SK-N-MC (cell line): ENCODE measurements at regions not wholly inside any gene's neighbourhood (a gene's known extent, or its start where the extent isn't known, plus 50 kb on each side); places are given as distances from the start of the nearest gene placed in this dataset.
"Not testable (repeated sequence)": the region's sequence is repeated elsewhere in the genome, so short reads cannot be mapped to it uniquely, and the experiment has no call there.

ENCODE experiments used
- DNase-seq: peaks from one replicate; pipeline ENCODE4 v3.0.0-alpha.2; 2011; ENCODE audit warnings: low read depth, low spot score
- H3K27ac ChIP-seq: fragments of 200-600 bp; sonication (generic); 2 replicates; pipeline ENCODE4 v1.5.1; 2016; ENCODE audit warnings: mixed run types
- H3K36me3 ChIP-seq: fragments of 200-600 bp; sonication (generic); 2 replicates; pipeline ENCODE4 v1.6.1; 2017; ENCODE audit warnings: antibody characterized with exemption, low read length, mixed read lengths; ENCODE audit not compliant: insufficient read depth
- H3K4me3 ChIP-seq: fragments of 200-600 bp; sonication (generic); 2 replicates; pipeline ENCODE4 v1.5.1; 2016
- H3K9ac ChIP-seq: fragments of 200-600 bp; sonication (generic); 2 replicates; pipeline ENCODE4 v1.8.0; 2017; ENCODE audit warnings: mixed run types, mixed read lengths; ENCODE audit not compliant: insufficient read length
- H3K9me3 ChIP-seq: fragments of 200-600 bp; sonication (generic); 2 replicates; pipeline ENCODE4 v1.6.1; 2017; ENCODE audit warnings: low read depth, mild to moderate bottlenecking, antibody characterized with exemption, low read length, moderate library complexity, mixed read lengths
- EZH2 ChIP-seq: fragments of 200-600 bp; sonication (generic); IDR thresholded peaks from one replicate; pipeline ENCODE4 v1.6.1; 2017; ENCODE audit warnings: antibody characterized with exemption
- FOXP2 ChIP-seq: optimal IDR thresholded peaks from 2 replicates; pipeline ENCODE3; 2011; ENCODE audit warnings: mild to moderate bottlenecking, moderate library complexity; ENCODE audit not compliant: insufficient read depth; ENCODE audit errors: extremely low read length, control extremely low read depth
- POLR2AphosphoS5 ChIP-seq: IDR thresholded peaks from 2 replicates; pipeline ENCODE4 v1.6.1; 2012; ENCODE audit warnings: mild to moderate bottlenecking, low read depth, low read length, borderline replicate concordance

GRCh38 chr10:28400681-28401080 is 97.8 kb upstream of the MPP7 start:
- no peak for DNase-seq
- no peaks in the 10 kb centered on the region for H3K36me3 ChIP-seq
- H3K4me3 ChIP-seq, result no peak overlapping the region
- H3K27ac ChIP-seq, result no peak overlapping the region
- TF ChIP-seq EZH2, result no peak
- TF ChIP-seq POLR2AphosphoS5, result no peak
- no peak for TF ChIP-seq FOXP2
- no peaks in the 10 kb centered on the region for H3K9me3 ChIP-seq
- H3K9ac ChIP-seq, result no peak overlapping the region

- H3K4me3 ChIP-seq, H3K9me3 ChIP-seq, H3K36me3 ChIP-seq, H3K27ac ChIP-seq, DNase-seq, H3K9ac ChIP-seq: not testable (repeated sequence)
Measured at GRCh38 chr10:28402611-28403073, 99.8 kb upstream of the MPP7 start.

- no peak overlapping the region for H3K27ac ChIP-seq
- H3K9ac ChIP-seq, result no peak overlapping the region
- DNase-seq, result no peak
- H3K36me3 ChIP-seq, result no peaks in the 10 kb centered on the region
- H3K9me3 ChIP-seq, result no peaks in the 10 kb centered on the region
- H3K4me3 ChIP-seq, result no peak overlapping the region
- no peak for TF ChIP-seq POLR2AphosphoS5
- no peak for TF ChIP-seq EZH2
- TF ChIP-seq FOXP2, result no peak
Measured at GRCh38 chr10:28403090-28403489, 100.2 kb upstream of the MPP7 start.

GRCh38 chr10:28408237-28408777 is 105.4 kb upstream of the MPP7 start:
- no peak overlapping the region for H3K4me3 ChIP-seq
- no peak overlapping the region for H3K27ac ChIP-seq
- DNase-seq, result no peak
- H3K9me3 ChIP-seq, result no peaks in the 10 kb centered on the region
- no peaks in the 10 kb centered on the region for H3K36me3 ChIP-seq
- TF ChIP-seq FOXP2 (no peak), EZH2 (no peak), POLR2AphosphoS5 (no peak)
- H3K9ac ChIP-seq, result no peak overlapping the region

GRCh38 chr10:28410420-28411135 is 107.7 kb upstream of the MPP7 start:
- Histone ChIP-seq H3K4me3 (no peak overlapping the region), H3K9ac (no peak overlapping the region), H3K27ac (no peak overlapping the region), H3K9me3 (no peaks in the 10 kb centered on the region), H3K36me3 (no peaks in the 10 kb centered on the region)
- no peak for DNase-seq
- TF ChIP-seq POLR2AphosphoS5, result no peak
- TF ChIP-seq EZH2, result no peak
- no peak for TF ChIP-seq FOXP2

GRCh38 chr10:28411136-28411460 is 108.2 kb upstream of the MPP7 start:
- no peak overlapping the region for H3K27ac ChIP-seq
- no peak overlapping the region for H3K9ac ChIP-seq
- H3K36me3 ChIP-seq, result no peaks in the 10 kb centered on the region
- H3K4me3 ChIP-seq, result no peak overlapping the region
- DNase-seq, result no peak
- TF ChIP-seq POLR2AphosphoS5, result no peak
- TF ChIP-seq FOXP2, result no peak
- no peak for TF ChIP-seq EZH2
- H3K9me3 ChIP-seq, result no peaks in the 10 kb centered on the region

GRCh38 chr10:28411648-28412047 is 108.8 kb upstream of the MPP7 start:
- Histone ChIP-seq H3K4me3 (no peak overlapping the region), H3K36me3 (no peaks in the 10 kb centered on the region), H3K27ac (no peak overlapping the region), H3K9ac (no peak overlapping the region), H3K9me3 (no peaks in the 10 kb centered on the region)
- TF ChIP-seq EZH2, result no peak
- TF ChIP-seq POLR2AphosphoS5, result no peak
- TF ChIP-seq FOXP2, result no peak
- DNase-seq, result no peak

GRCh38 chr10:28418069-28418468 is 114.8 kb upstream of the WAC start:
- H3K9ac ChIP-seq, result no peak overlapping the region
- H3K9me3 ChIP-seq, result no peaks in the 10 kb centered on the region
- no peak for DNase-seq
- H3K27ac ChIP-seq, result no peak overlapping the region
- no peak overlapping the region for H3K4me3 ChIP-seq
- TF ChIP-seq POLR2AphosphoS5 (no peak), EZH2 (no peak), FOXP2 (no peak)
- no peaks in the 10 kb centered on the region for H3K36me3 ChIP-seq

GRCh38 chr10:28425422-28425821 is 107.5 kb upstream of the WAC start:
- no peaks in the 10 kb centered on the region for H3K36me3 ChIP-seq
- DNase-seq, result no peak
- H3K9me3 ChIP-seq, result no peaks in the 10 kb centered on the region
- no peak overlapping the region for H3K9ac ChIP-seq
- H3K27ac ChIP-seq, result no peak overlapping the region
- TF ChIP-seq FOXP2 (no peak), EZH2 (no peak), POLR2AphosphoS5 (no peak)
- no peak overlapping the region for H3K4me3 ChIP-seq
